Spleen (tissue), 11 donors: ENCODE measurements at regions not wholly inside any gene's neighbourhood (a gene's known extent, or its start where the extent isn't known, plus 50 kb on each side); places are given as distances from the start of the nearest gene placed in this dataset.

Source experiments
- DNase-seq: peaks from one replicate; pipeline ENCODE4 v3.0.0-alpha.2; 2020
- H3K27ac ChIP-seq, 8 donors: fragments of 200-600 bp; sonication (generic) in 7 of 8; 1 replicate in 4 of 8; 2 replicates in 4 of 8; pipeline versions ENCODE4 v1.5.0 to v1.8.0; 2016 to 2021; ENCODE audit warnings: inconsistent platforms in 4 of 8, mild to moderate bottlenecking in 4 of 8, moderate library complexity in 1 of 8
- H3K27me3 ChIP-seq, 7 donors: fragments of 200-600 bp; sonication (generic) in 6 of 7; replicated peaks in 1 of 7; 1 replicate in 4 of 7; 2 replicates in 3 of 7; pipeline versions ENCODE4 v1.5.0 to v1.8.0; 2016 to 2021; ENCODE audit warnings: inconsistent platforms in 3 of 7, mild to moderate bottlenecking in 1 of 7
- H3K36me3 ChIP-seq, 6 donors: fragments of 200-600 bp; sonication (generic) in 5 of 6; 1 replicate in 4 of 6; 2 replicates in 2 of 6; pipeline versions ENCODE4 v1.5.0 to v1.8.0; 2016 to 2021; ENCODE audit warnings: inconsistent platforms in 2 of 6
- H3K4me1 ChIP-seq, 6 donors: fragments of 200-600 bp; sonication (generic) in 5 of 6; 1 replicate in 3 of 6; 2 replicates in 3 of 6; pipeline versions ENCODE4 v1.5.0 to v1.8.0; 2016 to 2021; ENCODE audit warnings: inconsistent platforms in 3 of 6
- H3K4me3 ChIP-seq, 8 donors: fragments of 200-600 bp; sonication (generic) in 7 of 8; 1 replicate in 4 of 8; 2 replicates in 4 of 8; pipeline versions ENCODE4 v1.5.0 to v1.8.0; 2016 to 2021; ENCODE audit warnings: inconsistent platforms in 4 of 8, mild to moderate bottlenecking in 4 of 8, moderate library complexity in 2 of 8
- H3K9me3 ChIP-seq, 8 donors: fragments of 200-600 bp; sonication (generic) in 7 of 8; 1 replicate in 4 of 8; 2 replicates in 4 of 8; pipeline versions ENCODE4 v1.5.0 to v1.8.0; 2016 to 2021; ENCODE audit warnings: inconsistent platforms in 4 of 8
- POLR2A ChIP-seq, 3 donors: fragments of 450-650 bp; IDR thresholded peaks; one replicate each; pipeline ENCODE4 v1.5.1; 2017; ENCODE audit warnings: antibody characterized with exemption in 3 of 3, mild to moderate bottlenecking in 1 of 3
- POLR2AphosphoS5 ChIP-seq, 3 donors: sonication (generic); formaldehyde crosslinking; IDR thresholded peaks; one replicate each; pipeline ENCODE4 v1.5.1; 2017; ENCODE audit warnings: antibody characterized with exemption in 3 of 3
- WGBS, 5 donors: extraction: QIAGEN DNeasy Blood & Tissue Kit in 3 of 5; methylation state at CpG; one replicate each; pipeline versions ENCODE4 v1.1.5 to v1.1.7; 2013 to 2018; 5-methylcytosine and 5-hydroxymethylcytosine counted together
- intact Hi-C: fragments of 100-400 bp; cut with DNase I; formaldehyde crosslinking; loops from one replicate; pipeline ENCODE4 v1.15.0; 2023; ENCODE audit warnings: low total_unique reads
- TF ChIP-seq, protein P1 (sequence below), 11 experiments: fragments of 200-600 bp in 7 of 11; fragments of 450-650 bp in 4 of 11; sonication (generic) in 4 of 11; IDR thresholded peaks in 8 of 11; conservative IDR thresholded peaks in 3 of 11; 1 replicate in 7 of 11; 2 replicates in 4 of 11; pipeline versions ENCODE4 v1.4.0 to v1.8.0; 2016 to 2021; ENCODE audit warnings: antibody characterized with exemption in 11 of 11, inconsistent platforms in 4 of 11, mild to moderate bottlenecking in 1 of 11
- donor health status: healthy with polysubstance abuse.
- donor health status: DM: no; HTN: no; CAD: no; lungs with moderate emphysema.
- donor health status: DM: no; HTN: no; CAD: no.
- donor health status: Bipolar disorder and iron deficiency.
- donor health status: healthy.
- donor health status: DM: no; HTN: no; CAD: no.
- donor health status: DM: yes; HTN: yes; CAD: no.

- Histone ChIP-seq H3K27me3 (no peaks in the 10 kb centered on the region), H3K36me3 (no peaks in the 10 kb centered on the region), H3K4me1 (no peaks in the 10 kb centered on the region), H3K4me3 (no peak overlapping the region), H3K27ac (no peak overlapping the region), H3K9me3 (peaks cover 0 to under 1% (median 0%) of the 10 kb centered on the region in 8 donors)
- 62 to 91% (median 65%) methylated on average over 1 of the region's 1 CpG; no CpG with 5 or more reads in 1 of the 5 donors for WGBS, 5 donors
- TF ChIP-seq POLR2A (IDR thresholded peaks at IDR 0.05) (no peak), POLR2AphosphoS5 (IDR thresholded peaks at IDR 0.05) (no peak)
- TF ChIP-seq, protein P1, sequence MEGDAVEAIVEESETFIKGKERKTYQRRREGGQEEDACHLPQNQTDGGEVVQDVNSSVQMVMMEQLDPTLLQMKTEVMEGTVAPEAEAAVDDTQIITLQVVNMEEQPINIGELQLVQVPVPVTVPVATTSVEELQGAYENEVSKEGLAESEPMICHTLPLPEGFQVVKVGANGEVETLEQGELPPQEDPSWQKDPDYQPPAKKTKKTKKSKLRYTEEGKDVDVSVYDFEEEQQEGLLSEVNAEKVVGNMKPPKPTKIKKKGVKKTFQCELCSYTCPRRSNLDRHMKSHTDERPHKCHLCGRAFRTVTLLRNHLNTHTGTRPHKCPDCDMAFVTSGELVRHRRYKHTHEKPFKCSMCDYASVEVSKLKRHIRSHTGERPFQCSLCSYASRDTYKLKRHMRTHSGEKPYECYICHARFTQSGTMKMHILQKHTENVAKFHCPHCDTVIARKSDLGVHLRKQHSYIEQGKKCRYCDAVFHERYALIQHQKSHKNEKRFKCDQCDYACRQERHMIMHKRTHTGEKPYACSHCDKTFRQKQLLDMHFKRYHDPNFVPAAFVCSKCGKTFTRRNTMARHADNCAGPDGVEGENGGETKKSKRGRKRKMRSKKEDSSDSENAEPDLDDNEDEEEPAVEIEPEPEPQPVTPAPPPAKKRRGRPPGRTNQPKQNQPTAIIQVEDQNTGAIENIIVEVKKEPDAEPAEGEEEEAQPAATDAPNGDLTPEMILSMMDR (IDR thresholded peaks at IDR 0.05 in 8 of 11, conservative IDR thresholded peaks at IDR 0.05 in 3 of 11) = no peak
- DNase-seq = no peak
- intact Hi-C loops = no loop called here
Observed at GRCh38 chrX:107576841-107577240, 51.5 kb upstream of the PRPS1 start.

GRCh38 chrX:107577933-107578332, 50.4 kb upstream of the PRPS1 start:
- H3K27me3 ChIP-seq = no peaks in the 10 kb centered on the region
- no peaks in the 10 kb centered on the region for H3K36me3 ChIP-seq
- no peaks in the 10 kb centered on the region for H3K4me1 ChIP-seq
- 89 to 98% (median 96%) methylated on average over 2 of the region's 2 CpGs for whole genome bisulfite sequencing, 5 donors
- intact Hi-C loops = no loop called here
- H3K9me3 ChIP-seq = peaks cover 0 to 4% (median 0%) of the 10 kb centered on the region in 8 donors
- TF ChIP-seq POLR2AphosphoS5 (IDR thresholded peaks at IDR 0.05) = no peak
- TF ChIP-seq POLR2A (IDR thresholded peaks at IDR 0.05) = no peak
- TF ChIP-seq, protein P1 (IDR thresholded peaks at IDR 0.05 in 8 of 11, conservative IDR thresholded peaks at IDR 0.05 in 3 of 11) = no peak
- no peak for DNase-seq
- no peak overlapping the region for H3K27ac ChIP-seq
- no peak overlapping the region for H3K4me3 ChIP-seq
